ENCODE measurements at regions not wholly inside any gene's neighbourhood (a gene's known extent, or its start where the extent isn't known, plus 50 kb on each side); places are given as distances from the start of the nearest gene placed in this dataset.
"Not testable (repeated sequence)": the region's sequence is repeated elsewhere in the genome, so short reads cannot be mapped to it uniquely, and the experiment has no call there.

- DNase-seq, result no peak
Measured at GRCh38 chr13:88739195-88739594, 1068.0 kb downstream of the SLITRK5 start.

- no peak for DNase-seq
Measured at GRCh38 chr13:88744289-88744688, 1073.1 kb downstream of the SLITRK5 start.

GRCh38 chr13:88745011-88745410 lies 1073.8 kb downstream of the SLITRK5 start:
- DNase-seq, result no peak

- no peak for DNase-seq
Measured at GRCh38 chr13:88752041-88752440, 1080.9 kb downstream of the SLITRK5 start.

- DNase-seq, result no peak
Measured at GRCh38 chr13:88754141-88754540, 1083.0 kb downstream of the SLITRK5 start.

- no peak for DNase-seq
Measured at GRCh38 chr13:88761145-88761544, 1090.0 kb downstream of the SLITRK5 start.

- no peak for DNase-seq
Measured at GRCh38 chr13:88764103-88764502, 1092.9 kb downstream of the SLITRK5 start.

- DNase-seq, result no peak
Measured at GRCh38 chr13:88800505-88800904, 1129.3 kb downstream of the SLITRK5 start.

- DNase-seq, result no peak
Measured at GRCh38 chr13:88801361-88801760, 1130.2 kb downstream of the SLITRK5 start.

- peak; percentile 52 for DNase-seq
Measured at GRCh38 chr13:88802886-88803285, 1131.7 kb downstream of the SLITRK5 start.

GRCh38 chr13:88806438-88806837 lies 1135.3 kb downstream of the SLITRK5 start:
- no peak for DNase-seq

- no peak for DNase-seq
Measured at GRCh38 chr13:88817560-88817959, 1146.4 kb downstream of the SLITRK5 start.

GRCh38 chr13:88823114-88823513 lies 1151.9 kb downstream of the SLITRK5 start:
- no peak for DNase-seq

GRCh38 chr13:88824218-88824617 lies 1153.0 kb downstream of the SLITRK5 start:
- no peak for DNase-seq

GRCh38 chr13:88840085-88840484 lies 1168.9 kb downstream of the SLITRK5 start:
- DNase-seq, result no peak

- not testable (repeated sequence) for DNase-seq
Measured at GRCh38 chr13:88852293-88852692, 1181.1 kb downstream of the SLITRK5 start.

GRCh38 chr13:88857256-88857655 lies 1186.1 kb downstream of the SLITRK5 start:
- no peak for DNase-seq

- DNase-seq, result no peak
Measured at GRCh38 chr13:88862095-88862620, 1191.0 kb downstream of the SLITRK5 start.

- DNase-seq, result no peak
Measured at GRCh38 chr13:88863116-88863515, 1191.9 kb downstream of the SLITRK5 start.

- no peak for DNase-seq
Measured at GRCh38 chr13:88866195-88866594, 1195.0 kb downstream of the SLITRK5 start.

- no peak for DNase-seq
Measured at GRCh38 chr13:88883741-88884140, 1212.6 kb downstream of the SLITRK5 start.

GRCh38 chr13:88887045-88887662 lies 1216.0 kb downstream of the SLITRK5 start:
- no peak for DNase-seq

GRCh38 chr13:88895261-88895941 lies 1224.2 kb downstream of the SLITRK5 start:
- DNase-seq, result no peak

- no peak for DNase-seq
Measured at GRCh38 chr13:88896466-88896865, 1225.3 kb downstream of the SLITRK5 start.

All from MV-4-11 (cell line).